WTC11 (cell line): ENCODE measurements at regions not wholly inside any gene's neighbourhood (a gene's known extent, or its start where the extent isn't known, plus 50 kb on each side); places are given as distances from the start of the nearest gene placed in this dataset.

Experiments used
- ATAC-seq: fragments of 200-7000 bp; cut with Tn5 transposase; 2 replicates; pipeline ENCODE4 v1.10.0; 2021; ENCODE audit warnings: mild to moderate bottlenecking, moderate library complexity
- CTCF ChIA-PET: fragments of 300-600 bp; sonication (Branson Sonifier 250); formaldehyde crosslinking; loops from one replicate; lab custom pipeline; 2021; ENCODE audit warnings: antibody characterized with exemption; lab: Charles Lee
- POLR2A ChIA-PET: fragments of 350-600 bp; sonication (Branson Sonifier 250); formaldehyde crosslinking; loops from one replicate; lab custom pipeline; 2021; ENCODE audit warnings: antibody characterized with exemption; lab: Charles Lee
- DNase-seq: peaks from one replicate; pipeline ENCODE4 v3.0.0; 2021; ENCODE audit warnings: low spot score
- H3K27ac Mint-ChIP-seq: 2 replicates; pipeline ENCODE4 v1.8.0; 2021; ENCODE audit warnings: mixed read lengths
- H3K27me3 Mint-ChIP-seq: 2 replicates; pipeline ENCODE4 v1.8.0; 2021; ENCODE audit warnings: low read depth, mild to moderate bottlenecking, moderate library complexity, mixed read lengths
- H3K36me3 Mint-ChIP-seq: 2 replicates; pipeline ENCODE4 v1.8.0; 2021; ENCODE audit warnings: mixed read lengths
- H3K4me1 Mint-ChIP-seq: 2 replicates; pipeline ENCODE4 v1.8.0; 2022; ENCODE audit warnings: mixed read lengths
- H3K4me3 Mint-ChIP-seq: 2 replicates; pipeline ENCODE4 v1.8.0; 2021; ENCODE audit warnings: mild to moderate bottlenecking, moderate library complexity, mixed read lengths
- H3K9me3 Mint-ChIP-seq: 2 replicates; pipeline ENCODE4 v1.8.0; 2021; ENCODE audit warnings: mixed read lengths
- CBFB ChIP-seq: sonication (generic); formaldehyde crosslinking; IDR thresholded peaks from 2 replicates; pipeline ENCODE4 v1.8.1; 2022; ENCODE audit warnings: mild to moderate bottlenecking, low read depth, missing genetic modification reagents
- GABPB1 ChIP-seq: sonication (generic); formaldehyde crosslinking; IDR thresholded peaks from 2 replicates; pipeline ENCODE4 v1.8.1; 2023; ENCODE audit warnings: mild to moderate bottlenecking, missing genetic modification reagents
- HMGA2 ChIP-seq: fragments of 250-450 bp; sonication (Bioruptor Pico); IDR thresholded peaks from 2 replicates; pipeline ENCODE4 v1.4.0; 2021; ENCODE audit warnings: mild to moderate bottlenecking, moderate library complexity
- IRF2 ChIP-seq: sonication (generic); formaldehyde crosslinking; IDR thresholded peaks from 2 replicates; pipeline ENCODE4 v1.8.0; 2022; ENCODE audit warnings: low read depth, missing genetic modification reagents, borderline replicate concordance
- JAZF1 ChIP-seq: fragments of 250-450 bp; sonication (Bioruptor Pico); IDR thresholded peaks from 2 replicates; pipeline ENCODE4 v1.9.0; 2021; ENCODE audit warnings: moderate library complexity, mild to moderate bottlenecking, inconsistent platforms
- JUN ChIP-seq: sonication (generic); formaldehyde crosslinking; IDR thresholded peaks from 2 replicates; pipeline ENCODE4 v1.8.0; 2023; ENCODE audit warnings: mild to moderate bottlenecking, missing genetic modification reagents
- MYBL2 ChIP-seq: sonication (generic); formaldehyde crosslinking; IDR thresholded peaks from 2 replicates; pipeline ENCODE4 v1.8.1; 2023; ENCODE audit warnings: mild to moderate bottlenecking, moderate library complexity, missing genetic modification reagents
- NFYB ChIP-seq: sonication (generic); formaldehyde crosslinking; conservative IDR thresholded peaks from 2 replicates; pipeline ENCODE4 v1.8.0; 2022; ENCODE audit warnings: low read depth, missing genetic modification reagents
- NR2C2 ChIP-seq: sonication (generic); formaldehyde crosslinking; IDR thresholded peaks from 2 replicates; pipeline ENCODE4 v1.8.0; 2022; ENCODE audit warnings: mild to moderate bottlenecking, missing genetic modification reagents
- PRRX2 ChIP-seq: fragments of 250-450 bp; sonication (Bioruptor Pico); IDR thresholded peaks from 2 replicates; pipeline ENCODE4 v1.8.0; 2021; ENCODE audit warnings: mild to moderate bottlenecking
- RELA ChIP-seq: sonication (generic); formaldehyde crosslinking; IDR thresholded peaks from 2 replicates; pipeline ENCODE4 v1.8.1; 2022; ENCODE audit warnings: missing genetic modification reagents, mild to moderate bottlenecking, borderline replicate concordance
- SOX15 ChIP-seq: fragments of 250-450 bp; sonication (Bioruptor Pico); IDR thresholded peaks from 2 replicates; pipeline ENCODE4 v1.9.0; 2021; ENCODE audit warnings: mild to moderate bottlenecking
- TCF7 ChIP-seq: sonication (generic); formaldehyde crosslinking; IDR thresholded peaks from 2 replicates; pipeline ENCODE4 v1.8.0; 2022; ENCODE audit warnings: mild to moderate bottlenecking, low read depth, missing genetic modification reagents, moderate library complexity
- TP53 ChIP-seq: sonication (generic); formaldehyde crosslinking; IDR thresholded peaks from 2 replicates; pipeline ENCODE4 v1.8.1; 2023; ENCODE audit warnings: mild to moderate bottlenecking, missing genetic modification reagents
- ZNF138 ChIP-seq: sonication (generic); formaldehyde crosslinking; conservative IDR thresholded peaks from 2 replicates; pipeline ENCODE4 v1.8.1; 2022; ENCODE audit warnings: mild to moderate bottlenecking, moderate library complexity, missing genetic modification reagents
- ZNF263 ChIP-seq: sonication (generic); formaldehyde crosslinking; IDR thresholded peaks from 2 replicates; pipeline ENCODE4 v1.8.1; 2022; ENCODE audit warnings: low read depth, mild to moderate bottlenecking, moderate library complexity, missing genetic modification reagents
- ZNF317 ChIP-seq: sonication (generic); formaldehyde crosslinking; IDR thresholded peaks from 2 replicates; pipeline ENCODE4 v1.8.1; 2023; ENCODE audit warnings: low read depth, mild to moderate bottlenecking, moderate library complexity, missing genetic modification reagents, borderline replicate concordance
- ZNF396 ChIP-seq: fragments of 250-450 bp; sonication (Bioruptor Pico); IDR thresholded peaks from 2 replicates; pipeline ENCODE4 v1.8.0; 2021; ENCODE audit warnings: mild to moderate bottlenecking, moderate library complexity, borderline replicate concordance
- TF ChIP-seq, protein P1 (sequence below): sonication (generic); formaldehyde crosslinking; IDR thresholded peaks from 2 replicates; pipeline ENCODE4 v1.8.1; 2022; ENCODE audit warnings: missing genetic modification reagents, borderline replicate concordance
- TF ChIP-seq, protein P2 (sequence below): fragments of 250-450 bp; sonication (Bioruptor Pico); IDR thresholded peaks from 2 replicates; pipeline ENCODE4 v1.8.0; 2021; ENCODE audit warnings: mild to moderate bottlenecking
- TF ChIP-seq, protein P3 (sequence below): sonication (generic); formaldehyde crosslinking; IDR thresholded peaks from 2 replicates; pipeline ENCODE4 v1.8.1; 2023; ENCODE audit warnings: mild to moderate bottlenecking, moderate library complexity, missing genetic modification reagents
- TF ChIP-seq, protein P4 (sequence below): fragments of 250-450 bp; sonication (Bioruptor Pico); IDR thresholded peaks from 2 replicates; pipeline ENCODE4 v1.9.0; 2021; ENCODE audit warnings: mild to moderate bottlenecking
- TF ChIP-seq, protein P5 (sequence below): sonication (generic); formaldehyde crosslinking; IDR thresholded peaks from 2 replicates; pipeline ENCODE4 v1.8.1; 2022; ENCODE audit warnings: low read depth, mild to moderate bottlenecking, moderate library complexity, missing genetic modification reagents, borderline replicate concordance
- TF ChIP-seq, protein P6 (sequence below): fragments of 200-600 bp; IDR thresholded peaks from 2 replicates; pipeline ENCODE4 v1.8.0; 2022; ENCODE audit warnings: antibody characterized with exemption
- TF ChIP-seq, protein P7 (sequence below): sonication (generic); formaldehyde crosslinking; IDR thresholded peaks from 2 replicates; pipeline ENCODE4 v1.8.0; 2022; ENCODE audit warnings: mild to moderate bottlenecking, missing genetic modification reagents

DNA sequence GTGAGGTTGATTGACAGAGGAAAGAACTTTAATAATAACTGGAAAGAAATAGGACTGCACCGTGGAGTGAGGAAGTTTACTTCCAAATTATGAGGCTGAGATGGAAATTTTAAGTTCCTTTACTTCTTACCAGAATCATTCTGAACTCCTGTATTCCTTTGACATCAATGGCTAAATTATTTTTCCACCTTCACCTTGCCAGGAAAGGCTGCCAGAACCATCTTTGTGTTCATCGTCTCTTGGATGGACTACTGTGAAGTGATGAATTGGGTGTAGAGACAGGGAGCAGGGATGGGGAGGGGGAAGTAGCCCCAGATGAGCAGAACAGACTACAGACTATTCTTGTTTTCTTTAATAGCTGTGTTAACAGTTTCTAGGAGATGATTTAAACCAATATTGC lies 102.1 kb upstream of the CEP162 start:
- H3K9me3 Mint-ChIP-seq = no peaks in the 10 kb centered on the region
- ATAC-seq (0 out of 2 replicates have a peak, but pooled peaks have one; percentile 38), DNase-seq (no peak)
- CTCF ChIA-PET = no interaction called here
- H3K27me3 Mint-ChIP-seq = no peaks in the 10 kb centered on the region
- POLR2A ChIA-PET = interaction anchor here (0.7 kb wide), 1 partner anchor 21 kb away, joined by 3 read pairs; no protein-coding TSS in a partner anchor
- H3K27ac Mint-ChIP-seq = peak overlapping the region; percentile 6; the same call in 1 of the 2 replicates
- H3K36me3 Mint-ChIP-seq = no peaks in the 10 kb centered on the region
- no peak overlapping the region for H3K4me3 Mint-ChIP-seq
- H3K4me1 Mint-ChIP-seq = peaks cover 14% of the 10 kb centered on the region
- TF ChIP-seq, protein P1, sequence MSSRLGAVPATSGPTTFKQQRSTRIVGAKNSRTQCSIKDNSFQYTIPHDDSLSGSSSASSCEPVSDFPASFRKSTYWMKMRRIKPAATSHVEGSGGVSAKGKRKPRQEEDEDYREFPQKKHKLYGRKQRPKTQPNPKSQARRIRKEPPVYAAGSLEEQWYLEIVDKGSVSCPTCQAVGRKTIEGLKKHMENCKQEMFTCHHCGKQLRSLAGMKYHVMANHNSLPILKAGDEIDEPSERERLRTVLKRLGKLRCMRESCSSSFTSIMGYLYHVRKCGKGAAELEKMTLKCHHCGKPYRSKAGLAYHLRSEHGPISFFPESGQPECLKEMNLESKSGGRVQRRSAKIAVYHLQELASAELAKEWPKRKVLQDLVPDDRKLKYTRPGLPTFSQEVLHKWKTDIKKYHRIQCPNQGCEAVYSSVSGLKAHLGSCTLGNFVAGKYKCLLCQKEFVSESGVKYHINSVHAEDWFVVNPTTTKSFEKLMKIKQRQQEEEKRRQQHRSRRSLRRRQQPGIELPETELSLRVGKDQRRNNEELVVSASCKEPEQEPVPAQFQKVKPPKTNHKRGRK (CRISPR knock-in tag) = no peak
- TF ChIP-seq NFYB (CRISPR knock-in tag) (no peak), TCF7 (CRISPR knock-in tag) (no peak), CBFB (no peak), MYBL2 (CRISPR knock-in tag) (no peak), ZNF396 (no peak), SOX15 (CRISPR knock-in tag) (no peak), JAZF1 (CRISPR knock-in tag) (no peak), NR2C2 (CRISPR knock-in tag) (no peak), GABPB1 (CRISPR knock-in tag) (no peak), ZNF317 (no peak), JUN (CRISPR knock-in tag) (no peak), PRRX2 (CRISPR knock-in tag) (no peak), TP53 (no peak)
- TF ChIP-seq, protein P2, sequence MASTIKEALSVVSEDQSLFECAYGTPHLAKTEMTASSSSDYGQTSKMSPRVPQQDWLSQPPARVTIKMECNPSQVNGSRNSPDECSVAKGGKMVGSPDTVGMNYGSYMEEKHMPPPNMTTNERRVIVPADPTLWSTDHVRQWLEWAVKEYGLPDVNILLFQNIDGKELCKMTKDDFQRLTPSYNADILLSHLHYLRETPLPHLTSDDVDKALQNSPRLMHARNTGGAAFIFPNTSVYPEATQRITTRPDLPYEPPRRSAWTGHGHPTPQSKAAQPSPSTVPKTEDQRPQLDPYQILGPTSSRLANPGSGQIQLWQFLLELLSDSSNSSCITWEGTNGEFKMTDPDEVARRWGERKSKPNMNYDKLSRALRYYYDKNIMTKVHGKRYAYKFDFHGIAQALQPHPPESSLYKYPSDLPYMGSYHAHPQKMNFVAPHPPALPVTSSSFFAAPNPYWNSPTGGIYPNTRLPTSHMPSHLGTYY (CRISPR knock-in tag) = no peak
- TF ChIP-seq, protein P3, sequence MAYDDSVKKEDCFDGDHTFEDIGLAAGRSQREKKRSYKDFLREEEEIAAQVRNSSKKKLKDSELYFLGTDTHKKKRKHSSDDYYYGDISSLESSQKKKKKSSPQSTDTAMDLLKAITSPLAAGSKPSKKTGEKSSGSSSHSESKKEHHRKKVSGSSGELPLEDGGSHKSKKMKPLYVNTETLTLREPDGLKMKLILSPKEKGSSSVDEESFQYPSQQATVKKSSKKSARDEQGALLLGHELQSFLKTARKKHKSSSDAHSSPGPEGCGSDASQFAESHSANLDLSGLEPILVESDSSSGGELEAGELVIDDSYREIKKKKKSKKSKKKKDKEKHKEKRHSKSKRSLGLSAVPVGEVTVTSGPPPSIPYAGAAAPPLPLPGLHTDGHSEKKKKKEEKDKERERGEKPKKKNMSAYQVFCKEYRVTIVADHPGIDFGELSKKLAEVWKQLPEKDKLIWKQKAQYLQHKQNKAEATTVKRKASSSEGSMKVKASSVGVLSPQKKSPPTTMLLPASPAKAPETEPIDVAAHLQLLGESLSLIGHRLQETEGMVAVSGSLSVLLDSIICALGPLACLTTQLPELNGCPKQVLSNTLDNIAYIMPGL = no peak
- TF ChIP-seq, protein P4, sequence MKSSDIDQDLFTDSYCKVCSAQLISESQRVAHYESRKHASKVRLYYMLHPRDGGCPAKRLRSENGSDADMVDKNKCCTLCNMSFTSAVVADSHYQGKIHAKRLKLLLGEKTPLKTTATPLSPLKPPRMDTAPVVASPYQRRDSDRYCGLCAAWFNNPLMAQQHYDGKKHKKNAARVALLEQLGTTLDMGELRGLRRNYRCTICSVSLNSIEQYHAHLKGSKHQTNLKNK (CRISPR knock-in tag) = no peak
- TF ChIP-seq, protein P5, sequence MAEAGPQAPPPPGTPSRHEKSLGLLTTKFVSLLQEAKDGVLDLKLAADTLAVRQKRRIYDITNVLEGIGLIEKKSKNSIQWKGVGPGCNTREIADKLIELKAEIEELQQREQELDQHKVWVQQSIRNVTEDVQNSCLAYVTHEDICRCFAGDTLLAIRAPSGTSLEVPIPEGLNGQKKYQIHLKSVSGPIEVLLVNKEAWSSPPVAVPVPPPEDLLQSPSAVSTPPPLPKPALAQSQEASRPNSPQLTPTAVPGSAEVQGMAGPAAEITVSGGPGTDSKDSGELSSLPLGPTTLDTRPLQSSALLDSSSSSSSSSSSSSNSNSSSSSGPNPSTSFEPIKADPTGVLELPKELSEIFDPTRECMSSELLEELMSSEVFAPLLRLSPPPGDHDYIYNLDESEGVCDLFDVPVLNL = no peak
- TF ChIP-seq, protein P6, sequence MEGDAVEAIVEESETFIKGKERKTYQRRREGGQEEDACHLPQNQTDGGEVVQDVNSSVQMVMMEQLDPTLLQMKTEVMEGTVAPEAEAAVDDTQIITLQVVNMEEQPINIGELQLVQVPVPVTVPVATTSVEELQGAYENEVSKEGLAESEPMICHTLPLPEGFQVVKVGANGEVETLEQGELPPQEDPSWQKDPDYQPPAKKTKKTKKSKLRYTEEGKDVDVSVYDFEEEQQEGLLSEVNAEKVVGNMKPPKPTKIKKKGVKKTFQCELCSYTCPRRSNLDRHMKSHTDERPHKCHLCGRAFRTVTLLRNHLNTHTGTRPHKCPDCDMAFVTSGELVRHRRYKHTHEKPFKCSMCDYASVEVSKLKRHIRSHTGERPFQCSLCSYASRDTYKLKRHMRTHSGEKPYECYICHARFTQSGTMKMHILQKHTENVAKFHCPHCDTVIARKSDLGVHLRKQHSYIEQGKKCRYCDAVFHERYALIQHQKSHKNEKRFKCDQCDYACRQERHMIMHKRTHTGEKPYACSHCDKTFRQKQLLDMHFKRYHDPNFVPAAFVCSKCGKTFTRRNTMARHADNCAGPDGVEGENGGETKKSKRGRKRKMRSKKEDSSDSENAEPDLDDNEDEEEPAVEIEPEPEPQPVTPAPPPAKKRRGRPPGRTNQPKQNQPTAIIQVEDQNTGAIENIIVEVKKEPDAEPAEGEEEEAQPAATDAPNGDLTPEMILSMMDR = no peak

DNA sequence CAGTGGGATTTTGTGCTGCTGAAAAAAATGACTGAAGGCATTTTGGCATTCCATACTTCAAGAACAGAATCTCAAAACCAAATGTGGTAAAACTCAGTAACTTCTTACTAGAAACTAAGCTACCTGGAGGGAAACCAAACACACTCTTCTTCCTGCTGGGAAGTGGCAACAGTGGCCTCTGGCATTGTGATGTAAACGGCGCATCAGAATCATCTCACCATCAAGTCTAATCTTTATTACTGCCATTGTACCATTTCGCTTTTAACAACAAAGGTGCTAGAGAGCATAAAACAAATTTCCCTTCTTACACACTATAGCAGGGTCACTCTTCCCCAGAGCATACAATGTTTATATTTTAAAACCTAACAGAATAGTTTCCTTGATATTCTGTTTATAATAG lies 101.6 kb upstream of the CEP162 start:
- Mint-ChIP-seq H3K36me3 (no peaks in the 10 kb centered on the region), H3K27me3 (no peaks in the 10 kb centered on the region), H3K27ac (peak overlapping the region; percentile 6; the same call in 1 of the 2 replicates), H3K4me3 (no peak overlapping the region; the same call in 1 of the 2 replicates), H3K4me1 (peaks cover 14% of the 10 kb centered on the region), H3K9me3 (no peaks in the 10 kb centered on the region)
- CTCF ChIA-PET = no interaction called here
- ATAC-seq (peak; percentile 81), DNase-seq (no peak)
- POLR2A ChIA-PET = interaction anchor here (0.7 kb wide), 1 partner anchor 21 kb away, joined by 3 read pairs; no protein-coding TSS in a partner anchor
- no peak for TF ChIP-seq HMGA2 (CRISPR knock-in tag)
- TF ChIP-seq ZNF138 (CRISPR knock-in tag) = no peak
- TF ChIP-seq, protein P7, sequence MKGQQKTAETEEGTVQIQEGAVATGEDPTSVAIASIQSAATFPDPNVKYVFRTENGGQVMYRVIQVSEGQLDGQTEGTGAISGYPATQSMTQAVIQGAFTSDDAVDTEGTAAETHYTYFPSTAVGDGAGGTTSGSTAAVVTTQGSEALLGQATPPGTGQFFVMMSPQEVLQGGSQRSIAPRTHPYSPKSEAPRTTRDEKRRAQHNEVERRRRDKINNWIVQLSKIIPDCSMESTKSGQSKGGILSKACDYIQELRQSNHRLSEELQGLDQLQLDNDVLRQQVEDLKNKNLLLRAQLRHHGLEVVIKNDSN (CRISPR knock-in tag) = no peak
- no peak for TF ChIP-seq IRF2 (CRISPR knock-in tag)
- no peak for TF ChIP-seq ZNF317
- no peak for TF ChIP-seq ZNF263 (CRISPR knock-in tag)
- TF ChIP-seq, protein P3 = no peak
- TF ChIP-seq RELA (CRISPR knock-in tag) = no peak
